ENCODE measurements at regions not wholly inside any gene's neighbourhood (a gene's known extent, or its start where the extent isn't known, plus 50 kb on each side); places are given as distances from the start of the nearest gene placed in this dataset.

- TF ChIP-seq, protein P1, sequence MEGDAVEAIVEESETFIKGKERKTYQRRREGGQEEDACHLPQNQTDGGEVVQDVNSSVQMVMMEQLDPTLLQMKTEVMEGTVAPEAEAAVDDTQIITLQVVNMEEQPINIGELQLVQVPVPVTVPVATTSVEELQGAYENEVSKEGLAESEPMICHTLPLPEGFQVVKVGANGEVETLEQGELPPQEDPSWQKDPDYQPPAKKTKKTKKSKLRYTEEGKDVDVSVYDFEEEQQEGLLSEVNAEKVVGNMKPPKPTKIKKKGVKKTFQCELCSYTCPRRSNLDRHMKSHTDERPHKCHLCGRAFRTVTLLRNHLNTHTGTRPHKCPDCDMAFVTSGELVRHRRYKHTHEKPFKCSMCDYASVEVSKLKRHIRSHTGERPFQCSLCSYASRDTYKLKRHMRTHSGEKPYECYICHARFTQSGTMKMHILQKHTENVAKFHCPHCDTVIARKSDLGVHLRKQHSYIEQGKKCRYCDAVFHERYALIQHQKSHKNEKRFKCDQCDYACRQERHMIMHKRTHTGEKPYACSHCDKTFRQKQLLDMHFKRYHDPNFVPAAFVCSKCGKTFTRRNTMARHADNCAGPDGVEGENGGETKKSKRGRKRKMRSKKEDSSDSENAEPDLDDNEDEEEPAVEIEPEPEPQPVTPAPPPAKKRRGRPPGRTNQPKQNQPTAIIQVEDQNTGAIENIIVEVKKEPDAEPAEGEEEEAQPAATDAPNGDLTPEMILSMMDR (IDR thresholded peaks at IDR 0.05; ENCODE audit: extremely low read depth in 1 of 2, insufficient read depth in 1 of 2, low read depth in 1 of 2, low read length in 2 of 2), result no peak
- TF ChIP-seq GATA2 (IDR thresholded peaks at IDR 0.05; ENCODE audit: insufficient read depth, insufficient read length, low read depth, low read length), result no peak
- no peak for TF ChIP-seq POLR2A (IDR thresholded peaks at IDR 0.05; ENCODE audit: low read depth, low read length)
- no peak for TF ChIP-seq POLR2AphosphoS5 (IDR thresholded peaks at IDR 0.05; ENCODE audit: insufficient read depth, low read depth, low read length)
- TF ChIP-seq EZH2 (IDR thresholded peaks at IDR 0.05; ENCODE audit: borderline replicate concordance, low read depth, low read length, severe bottlenecking), result no peak
- no peak for TF ChIP-seq FOS (IDR thresholded peaks at IDR 0.05; ENCODE audit: borderline replicate concordance, insufficient read depth, low read length)
Observed at GRCh38 chr5:31130676-31131075, 62.8 kb upstream of the CDH6 start.

Data from endothelial cell of umbilical vein (primary cell).